Spleen (tissue), 7 donors: ENCODE measurements at regions not wholly inside any gene's neighbourhood (a gene's known extent, or its start where the extent isn't known, plus 50 kb on each side); places are given as distances from the start of the nearest gene placed in this dataset.

Experiments
- CTCF ChIP-seq, 11 experiments: fragments of 200-600 bp in 7 of 11; fragments of 450-650 bp in 4 of 11; sonication (generic) in 4 of 11; IDR thresholded peaks in 8 of 11; conservative IDR thresholded peaks in 3 of 11; 1 replicate in 7 of 11; 2 replicates in 4 of 11; pipeline versions ENCODE4 v1.4.0 to v1.8.0; 2016 to 2021; ENCODE audit warnings: antibody characterized with exemption in 11 of 11, inconsistent platforms in 4 of 11, mild to moderate bottlenecking in 1 of 11
- POLR2A ChIP-seq, 3 donors: fragments of 450-650 bp; IDR thresholded peaks; one replicate each; pipeline ENCODE4 v1.5.1; 2017; ENCODE audit warnings: antibody characterized with exemption in 3 of 3, mild to moderate bottlenecking in 1 of 3
- donor health status: DM: no; HTN: no; CAD: no; lungs with moderate emphysema.
- donor health status: DM: no; HTN: no; CAD: no.
- donor health status: DM: no; HTN: no; CAD: no.

DNA sequence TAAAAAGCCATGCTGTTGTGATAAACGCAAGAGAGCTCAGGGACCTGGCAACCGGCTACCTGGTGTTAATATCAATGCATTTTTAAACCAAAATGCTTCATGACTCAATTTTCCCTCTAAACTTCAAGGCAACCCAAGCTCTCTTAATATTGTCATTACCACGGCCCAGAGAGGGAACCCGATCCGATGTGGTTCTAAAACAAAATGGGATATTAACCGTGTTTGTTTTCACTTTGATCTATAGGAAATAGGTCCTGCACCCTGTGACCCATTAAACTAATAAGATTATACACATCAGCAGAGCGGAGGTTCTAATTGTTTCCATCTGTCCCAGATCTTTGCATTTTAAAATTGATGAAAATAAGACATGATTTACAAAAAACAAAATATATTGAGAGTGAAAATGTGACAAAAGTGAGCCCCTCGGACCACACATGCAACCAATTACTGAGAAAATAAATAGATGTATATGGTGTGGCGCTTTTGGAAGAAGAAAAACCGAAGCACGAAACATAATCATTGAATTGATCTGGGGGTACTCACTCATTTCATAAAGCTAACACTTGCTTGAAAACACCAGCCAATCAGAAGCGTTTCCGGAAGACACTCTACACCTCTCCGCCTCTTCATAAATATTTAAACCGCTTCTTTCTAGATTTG is 290.3 kb upstream of the NFE2L3 start:
- no peak for TF ChIP-seq POLR2A (IDR thresholded peaks at IDR 0.05)
- no peak for TF ChIP-seq CTCF (IDR thresholded peaks at IDR 0.05 in 8 of 11, conservative IDR thresholded peaks at IDR 0.05 in 3 of 11)
